NCI-H2107 (cell line): ENCODE measurements at regions not wholly inside any gene's neighbourhood (a gene's known extent, or its start where the extent isn't known, plus 50 kb on each side); places are given as distances from the start of the nearest gene placed in this dataset.
"Not testable (repeated sequence)": the region's sequence is repeated elsewhere in the genome, so short reads cannot be mapped to it uniquely, and the experiment has no call there.

ENCODE experiments used
- DNase-seq: peaks from one replicate; lab custom pipeline; 2025; lab: John Stamatoyannopoulos, UW

DNA sequence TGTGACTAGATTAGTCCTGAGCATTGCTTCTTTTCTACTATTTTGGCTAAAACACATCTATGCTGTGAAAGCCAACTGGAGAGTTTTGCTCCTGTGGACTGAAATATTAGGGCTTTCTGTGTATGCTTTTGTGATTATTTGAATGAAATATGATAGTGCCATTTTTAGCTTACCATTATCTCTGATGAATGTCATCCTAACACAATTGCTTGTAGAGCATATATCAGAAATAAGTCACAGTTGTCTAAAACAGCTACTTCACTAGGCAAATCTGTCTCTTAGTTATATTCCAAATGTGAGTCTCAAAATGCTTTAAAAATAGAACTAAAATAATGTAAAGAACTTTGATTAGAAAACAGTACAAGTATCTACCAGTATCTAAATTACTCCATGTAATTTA is 401.4 kb upstream of the PTCHD4 start:
- no peak for DNase-seq

DNA sequence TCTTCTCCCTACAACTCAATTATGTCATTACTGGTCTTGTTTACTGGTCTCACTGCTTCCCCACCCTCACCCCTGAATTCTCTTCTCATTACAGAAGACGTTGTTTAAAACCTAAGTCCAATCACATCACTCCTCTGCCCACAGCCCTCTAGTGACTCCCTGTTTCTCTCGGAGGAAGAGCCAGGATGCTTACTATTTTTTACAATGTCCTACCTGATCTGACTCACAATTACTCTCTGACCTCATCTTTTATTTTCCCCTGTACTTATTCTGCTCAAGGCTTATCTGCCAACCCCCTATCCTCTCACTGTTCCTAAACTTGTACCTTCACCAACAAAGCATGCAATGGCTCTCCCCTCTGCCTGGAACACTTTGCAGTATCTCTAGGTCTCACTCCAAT is 400.4 kb upstream of the PTCHD4 start:
- no peak for DNase-seq

DNA sequence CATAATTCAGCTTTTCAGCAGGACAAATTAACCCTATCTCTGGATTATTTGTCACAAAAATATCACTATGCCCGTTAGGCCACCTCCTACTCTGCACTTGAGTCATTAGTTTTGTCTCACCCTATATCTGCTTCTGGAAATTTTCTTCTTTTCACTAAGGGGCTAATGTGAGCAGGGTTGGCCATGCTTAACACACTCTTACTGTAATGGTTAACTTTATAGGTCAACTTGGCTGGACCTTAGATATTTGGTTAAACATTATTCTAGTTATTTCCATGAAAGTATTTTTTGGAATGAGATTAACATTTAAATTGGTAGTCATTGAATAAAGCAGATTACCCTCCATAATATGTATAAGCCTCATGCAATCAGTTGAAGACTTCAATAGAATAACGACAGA is 394.6 kb upstream of the PTCHD4 start:
- no peak for DNase-seq

DNA sequence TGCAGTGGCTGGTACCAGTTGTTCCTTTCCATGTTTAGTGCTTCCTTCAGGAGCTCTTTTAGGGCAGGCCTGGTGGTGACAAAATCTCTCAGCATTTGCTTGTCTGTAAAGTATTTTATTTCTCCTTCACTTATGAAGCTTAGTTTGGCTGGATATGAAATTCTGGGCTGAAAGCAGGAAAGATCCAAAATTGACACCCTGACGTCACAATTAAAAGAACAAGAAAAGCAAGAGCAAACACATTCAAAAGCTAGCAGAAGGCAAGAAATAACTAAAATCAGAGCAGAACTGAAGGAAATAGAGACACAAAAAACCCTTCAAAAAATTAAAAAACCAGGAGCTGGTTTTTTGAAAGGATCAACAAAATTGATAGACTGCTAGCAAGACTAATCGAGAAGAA is 382.4 kb upstream of the PTCHD4 start:
- not testable (repeated sequence) for DNase-seq

DNA sequence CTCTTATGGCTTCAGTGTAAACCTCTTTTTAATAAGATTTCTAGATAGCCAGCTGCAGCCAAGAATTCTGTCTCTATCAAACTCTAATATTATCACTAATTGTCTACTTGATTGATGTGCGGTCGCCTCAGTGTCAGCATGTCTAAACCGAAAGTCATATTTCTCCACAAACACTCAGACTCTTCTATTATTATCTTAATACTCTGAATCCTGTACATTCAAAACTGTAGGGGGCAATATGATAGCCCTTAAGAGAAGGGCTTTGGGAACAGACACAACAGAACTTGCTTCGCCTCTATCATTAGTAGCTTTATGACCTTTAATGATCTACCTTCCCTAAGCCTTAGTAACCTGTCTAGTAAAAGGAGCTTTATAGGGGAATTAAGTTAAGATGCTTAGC is 379.7 kb upstream of the PTCHD4 start:
- no peak for DNase-seq

DNA sequence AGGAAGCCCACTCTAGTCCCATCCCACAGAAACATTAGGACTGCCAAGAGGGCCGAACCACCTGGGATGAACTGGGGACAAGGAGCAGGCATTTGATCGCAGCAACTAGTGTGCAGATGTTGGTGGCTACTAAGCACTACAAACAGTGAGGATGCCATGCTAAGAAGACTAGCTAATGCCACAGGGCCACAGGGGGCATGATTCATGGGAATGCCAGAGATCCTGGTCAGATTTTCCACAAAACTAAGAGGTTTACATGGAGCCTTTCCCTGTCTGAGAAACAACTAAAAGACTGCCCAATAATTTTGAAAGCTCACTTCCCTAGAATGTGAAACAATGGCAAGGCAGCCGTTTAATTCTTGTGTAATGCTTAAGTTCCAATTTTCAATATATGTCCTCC is 375.9 kb upstream of the PTCHD4 start:
- no peak for DNase-seq

DNA sequence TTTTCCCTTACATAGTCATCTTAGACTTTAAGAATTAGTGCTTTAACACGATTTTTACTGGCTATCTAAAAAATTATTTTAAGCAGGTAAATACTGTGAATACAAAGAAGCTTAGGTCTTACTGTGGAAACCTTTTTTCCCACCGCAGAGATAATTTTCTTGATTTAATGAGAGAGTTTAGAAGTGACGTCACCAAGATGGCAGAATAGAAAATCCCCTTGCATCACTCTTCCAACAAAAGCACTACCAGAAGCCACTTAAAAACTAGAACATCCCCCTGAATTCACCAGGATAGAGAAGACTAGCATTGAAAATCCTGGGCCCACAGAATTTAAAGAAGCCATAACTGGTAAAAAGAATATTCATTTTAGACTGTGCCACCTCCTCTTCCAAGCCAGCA is 375.4 kb upstream of the PTCHD4 start:
- no peak for DNase-seq

DNA sequence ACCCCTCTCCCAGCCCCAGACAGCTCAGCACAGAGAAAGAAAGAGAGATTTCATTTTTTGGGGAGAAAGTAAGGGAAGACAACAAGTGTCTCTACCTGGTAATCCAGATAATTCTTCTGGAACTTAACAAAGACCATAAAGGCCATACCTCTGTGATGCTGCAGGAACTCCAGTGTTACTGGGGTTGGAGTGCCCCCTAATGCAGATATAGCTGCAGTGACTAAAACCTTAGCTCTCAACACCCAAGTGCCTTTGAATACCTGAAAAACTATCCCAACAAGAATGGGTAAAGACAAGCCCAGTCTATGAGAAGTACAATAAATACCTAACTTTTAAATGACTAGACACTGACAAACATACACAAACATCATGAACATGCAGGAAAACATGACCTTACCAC is 365.3 kb upstream of the PTCHD4 start:
- no peak for DNase-seq

DNA sequence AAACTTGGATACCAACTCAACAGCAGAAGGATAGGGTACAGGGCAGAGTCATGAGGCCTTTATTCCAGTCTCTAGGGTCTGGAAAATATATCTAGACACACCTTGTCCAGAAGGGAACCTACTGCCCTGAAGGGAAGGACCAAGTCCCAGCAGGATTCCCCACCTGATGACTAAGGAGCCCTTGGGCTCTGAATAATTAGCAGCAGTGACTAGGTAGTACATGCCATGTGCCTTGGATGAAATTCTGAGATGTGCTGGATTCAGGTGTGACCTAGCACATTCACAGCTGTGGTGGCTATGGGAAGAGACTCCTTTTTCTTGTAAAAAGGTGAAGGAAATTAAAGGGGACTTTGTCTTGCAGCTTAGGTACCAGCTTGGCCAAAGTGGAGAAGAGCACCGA is 364.3 kb upstream of the PTCHD4 start:
- DNase-seq: no peak

DNA sequence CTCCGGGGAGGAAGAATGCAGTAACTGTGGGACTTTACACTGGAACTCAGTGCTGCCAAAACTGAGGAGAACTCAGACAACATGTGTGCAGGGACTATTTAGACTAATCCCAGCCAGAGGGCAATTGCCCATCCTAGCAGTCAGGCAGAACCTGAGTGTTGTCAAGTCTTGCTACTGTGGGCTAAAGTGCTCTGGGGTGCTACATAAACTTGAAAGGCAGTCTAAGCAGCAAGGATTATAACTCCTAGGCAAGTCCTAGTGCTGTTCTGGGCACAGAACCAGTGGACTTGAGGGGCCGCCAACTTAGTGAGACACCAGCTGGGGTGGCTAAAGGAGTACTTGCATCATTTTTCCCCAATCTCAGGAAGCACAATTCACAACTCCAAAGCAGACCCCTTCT is 363.8 kb upstream of the PTCHD4 start:
- no peak for DNase-seq

DNA sequence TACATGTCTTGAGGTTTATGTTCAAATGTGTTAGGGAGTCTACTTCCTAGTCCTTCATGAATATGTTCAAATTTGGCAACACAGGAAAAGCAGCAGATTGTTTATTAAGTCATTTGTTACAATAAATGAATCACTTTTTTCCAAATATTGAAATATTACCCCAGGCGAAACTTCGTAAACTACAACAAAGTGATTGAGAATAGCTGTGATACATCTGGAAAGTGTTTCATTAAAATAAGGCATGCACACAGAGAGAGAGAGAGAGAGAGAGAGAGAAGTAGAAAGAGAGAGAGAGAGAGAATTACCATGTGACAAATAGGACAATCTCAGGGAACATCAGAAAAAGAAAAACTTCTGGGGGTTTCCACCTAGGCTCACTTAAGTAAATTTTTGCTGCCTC is 363.1 kb upstream of the PTCHD4 start:
- no peak for DNase-seq

DNA sequence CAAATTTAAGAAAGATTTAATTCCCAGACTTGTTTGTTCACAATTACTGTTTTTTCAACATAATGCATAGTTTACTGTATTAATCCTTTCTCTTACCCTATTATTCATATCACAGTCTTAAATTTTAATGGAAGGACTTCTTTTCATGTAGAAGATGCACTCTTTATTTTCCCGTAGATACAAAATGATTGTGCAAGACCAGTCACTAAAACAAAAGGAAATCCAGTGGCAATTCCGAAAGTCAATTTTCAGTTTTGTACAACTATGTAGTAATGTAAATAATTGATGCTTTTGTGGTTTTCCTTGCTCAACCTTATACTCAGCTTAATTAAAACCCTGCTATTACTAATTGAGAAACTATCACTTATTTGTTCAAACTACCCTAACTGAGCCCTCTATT is 361.5 kb upstream of the PTCHD4 start:
- DNase-seq: no peak

DNA sequence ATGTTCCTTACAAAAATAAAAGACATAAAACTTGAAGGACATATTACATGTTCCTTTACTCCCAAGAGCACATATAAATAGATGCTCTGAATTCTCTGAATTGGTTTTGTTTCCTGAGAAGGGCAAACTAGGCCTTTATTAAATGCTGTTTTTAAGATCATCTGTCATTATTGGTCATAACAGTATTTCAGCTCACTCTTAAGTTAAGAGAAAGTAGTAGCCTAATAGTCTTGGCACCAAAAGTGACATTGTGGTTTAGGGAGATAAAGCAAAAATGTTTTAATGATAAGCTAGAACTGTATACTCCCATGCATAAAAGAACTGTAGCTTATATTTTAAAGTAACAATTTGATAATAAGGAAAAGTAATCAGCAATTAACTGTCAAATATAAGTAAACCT is 361.1 kb upstream of the PTCHD4 start:
- DNase-seq: no peak

DNA sequence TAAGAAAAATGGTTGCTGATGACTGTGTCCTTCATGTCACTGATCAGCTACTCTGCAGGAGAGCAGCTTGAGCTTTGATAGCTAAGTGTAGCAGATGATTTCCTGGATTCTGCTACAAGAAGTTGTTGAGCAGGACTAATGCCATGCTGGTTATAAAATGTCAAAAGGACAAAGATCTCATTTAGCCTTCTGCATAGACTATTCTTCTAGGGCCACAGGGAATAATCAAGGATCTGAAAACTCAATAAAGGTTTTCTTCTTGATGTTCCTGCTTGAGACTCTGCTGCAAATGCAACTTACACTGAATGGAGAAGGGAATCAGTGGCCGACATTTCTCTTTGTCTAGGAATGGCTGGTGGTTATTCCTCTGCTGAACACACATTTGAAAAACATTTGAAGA is 360.3 kb upstream of the PTCHD4 start:
- no peak for DNase-seq

DNA sequence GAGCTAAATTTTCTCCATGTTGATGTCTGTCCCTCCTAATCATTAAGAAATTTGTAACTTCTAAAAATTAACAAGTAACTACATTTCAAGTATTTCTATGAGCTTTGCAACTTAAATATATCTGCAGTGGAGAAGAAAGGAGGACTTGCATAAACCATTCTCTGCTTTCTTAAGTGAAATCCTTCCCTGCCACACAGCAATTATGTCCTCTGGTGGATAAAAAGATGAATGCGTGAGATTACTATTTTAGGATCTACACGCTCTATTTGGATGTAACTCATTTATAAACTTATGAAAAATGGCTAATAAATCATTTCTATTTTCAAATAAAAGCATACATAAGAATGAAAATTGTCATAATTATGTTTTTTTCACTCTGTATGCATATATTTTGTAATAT is 338.0 kb upstream of the PTCHD4 start:
- no peak for DNase-seq

DNA sequence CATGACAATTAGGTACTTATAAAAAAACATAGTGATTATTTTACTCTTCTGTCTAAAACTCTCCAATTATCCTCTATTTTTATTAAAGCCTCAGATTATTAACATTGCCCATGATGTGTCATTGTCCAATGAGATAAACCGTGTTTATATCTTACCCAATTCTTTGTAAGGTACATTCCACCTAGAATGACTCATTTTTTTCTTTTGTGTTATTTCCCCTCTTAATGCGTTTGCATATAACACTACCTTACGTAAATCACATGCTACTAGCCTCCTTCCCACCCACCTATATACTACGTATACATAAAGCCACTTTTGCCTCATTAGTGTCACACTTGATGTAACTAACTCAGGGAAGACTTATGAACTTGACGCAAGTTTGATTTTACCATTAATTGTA is 336.3 kb upstream of the PTCHD4 start:
- DNase-seq: no peak

DNA sequence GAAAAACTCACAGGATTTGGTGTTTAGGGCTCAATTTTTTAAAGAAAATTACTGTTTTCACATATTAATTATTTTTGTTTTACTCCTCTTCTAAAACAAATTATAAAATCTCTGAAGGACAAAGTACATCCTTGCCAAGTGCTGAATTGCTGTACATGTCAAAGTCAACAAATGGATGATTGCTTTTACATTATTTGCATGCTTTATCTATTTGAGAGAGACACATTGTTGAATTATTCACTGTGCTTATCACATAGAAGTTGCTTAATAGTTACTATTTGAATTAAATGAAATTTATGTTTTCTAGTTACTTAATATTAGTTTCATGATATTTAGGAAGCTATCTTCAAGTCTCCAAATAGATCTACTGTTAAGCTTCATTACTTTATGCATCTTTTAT is 318.6 kb upstream of the PTCHD4 start:
- DNase-seq: no peak

DNA sequence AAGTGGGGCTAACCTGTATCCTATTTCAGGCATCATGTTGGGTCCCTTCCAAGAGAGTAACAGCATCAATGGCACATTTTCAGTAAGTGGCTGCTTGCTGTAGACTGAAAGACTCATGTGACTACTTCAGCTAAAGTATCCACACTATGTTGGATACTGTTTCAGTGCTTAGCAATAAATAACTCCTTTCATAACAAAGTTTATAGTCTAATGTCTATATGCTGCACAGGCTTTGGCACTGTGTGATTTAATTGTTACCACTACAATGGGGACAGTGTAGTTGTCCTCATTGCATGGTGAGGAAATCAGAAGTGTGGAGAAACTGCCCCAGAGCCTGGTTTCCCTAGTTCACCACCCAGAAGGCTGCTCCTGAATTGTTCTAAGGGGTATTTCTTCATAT is 318.0 kb upstream of the PTCHD4 start:
- DNase-seq: no peak

DNA sequence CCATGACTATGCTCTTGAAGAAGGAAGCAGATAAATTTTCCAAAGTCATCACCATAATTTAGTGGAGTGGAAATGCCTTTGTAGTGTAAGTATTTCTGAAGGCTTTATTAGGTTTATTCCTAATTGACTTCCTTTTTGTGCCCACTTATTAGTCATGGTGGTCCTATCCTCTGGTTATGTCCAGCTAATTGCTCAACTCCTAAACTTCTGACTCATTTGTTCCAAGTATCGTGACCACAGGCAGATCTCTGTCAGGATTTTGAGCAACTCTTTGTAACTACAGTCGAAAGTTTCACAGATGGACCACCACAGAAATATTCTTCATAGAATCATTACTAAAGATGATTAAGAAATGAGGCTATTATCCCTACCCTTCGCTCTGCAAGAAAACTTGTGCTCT is 315.6 kb upstream of the PTCHD4 start:
- no peak for DNase-seq

DNA sequence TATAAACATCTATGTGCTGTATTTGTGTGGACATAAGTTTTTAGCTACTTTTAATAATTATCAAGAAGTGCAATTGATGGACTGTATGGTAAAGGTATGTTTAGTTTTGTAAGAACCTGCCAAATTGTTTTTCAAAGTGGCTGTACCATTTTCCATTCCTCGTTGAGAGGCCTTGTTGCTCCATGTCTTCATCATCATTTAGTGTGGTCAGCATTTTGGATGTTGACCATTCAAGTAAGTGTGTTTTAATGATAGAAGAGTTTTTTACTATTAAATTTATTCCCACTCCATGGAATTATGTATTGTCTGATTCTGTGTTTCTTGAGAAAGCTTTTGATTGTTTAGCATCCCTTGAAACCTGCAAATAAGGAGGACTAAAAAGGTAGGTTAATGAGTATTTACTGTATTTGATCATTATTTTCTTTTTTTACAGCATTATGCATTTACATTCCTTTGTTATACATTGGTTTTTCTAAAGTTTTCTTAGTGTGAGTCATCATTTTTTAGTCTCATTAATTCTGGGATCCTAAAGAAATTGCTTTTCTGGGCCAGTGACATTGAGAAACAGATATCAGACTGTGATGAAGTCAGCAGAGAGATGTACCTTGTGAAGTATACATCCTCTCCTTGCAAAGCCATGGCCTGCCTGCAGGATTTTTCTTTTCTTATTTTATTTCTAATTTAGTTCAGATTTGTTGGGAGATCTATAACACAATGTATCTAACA is 312.8 kb upstream of the PTCHD4 start:
- no peak for DNase-seq

DNA sequence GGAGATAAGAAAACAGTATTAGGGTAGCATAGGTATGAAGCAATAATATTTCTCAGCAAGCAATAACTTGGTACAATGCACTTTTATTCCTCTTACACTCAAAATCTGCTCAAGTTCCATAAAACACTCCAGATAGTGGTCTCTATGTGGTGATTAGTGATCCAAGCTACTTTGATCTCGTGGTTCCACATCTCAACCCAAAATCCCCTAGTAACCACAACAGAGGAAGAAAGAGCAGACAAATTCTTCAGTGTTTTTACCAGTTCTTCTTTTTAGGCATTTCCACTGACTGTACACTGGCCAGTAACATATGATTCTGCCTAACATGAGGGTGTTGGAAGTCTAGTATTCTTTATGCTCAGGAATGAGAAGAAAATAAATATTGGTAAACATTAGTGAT is 309.0 kb upstream of the PTCHD4 start:
- no peak for DNase-seq

DNA sequence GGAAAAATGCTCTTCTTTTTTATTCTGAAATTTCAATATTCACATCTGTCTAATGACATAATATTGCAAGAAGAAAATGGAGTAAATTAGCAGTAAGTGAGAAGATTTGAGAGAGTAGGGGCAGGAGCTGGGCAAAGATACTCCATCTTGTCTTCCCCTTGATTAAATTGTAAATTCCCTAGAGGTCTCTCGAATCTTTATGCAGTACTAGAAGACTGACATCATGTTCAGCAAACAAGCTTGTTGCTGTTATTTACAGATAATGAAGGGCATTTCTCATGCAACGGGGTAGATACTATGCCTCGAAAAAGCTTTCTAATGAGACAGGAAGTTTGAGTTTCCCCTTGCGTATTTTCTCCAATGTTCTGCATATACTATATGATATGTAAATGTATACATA is 306.9 kb upstream of the PTCHD4 start:
- DNase-seq: no peak

DNA sequence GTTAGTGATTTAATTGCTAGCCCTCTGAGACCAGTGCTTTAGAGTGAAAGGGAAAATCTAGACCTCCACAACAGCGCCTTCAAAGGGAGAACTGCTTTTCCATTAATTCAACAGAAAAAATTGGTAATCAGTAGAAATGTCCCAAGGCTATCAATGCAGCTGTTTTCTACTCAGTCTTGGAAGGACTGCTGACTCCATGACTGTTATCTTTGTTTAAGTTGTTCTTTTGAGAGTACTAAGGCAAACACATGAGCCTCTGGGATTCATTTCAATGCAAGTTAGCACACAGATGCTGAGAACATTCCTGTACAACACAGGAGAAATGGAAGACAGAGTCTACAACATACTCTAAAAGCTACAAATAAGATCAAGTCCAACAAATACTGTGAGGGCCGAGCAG is 301.7 kb upstream of the PTCHD4 start:
- no peak for DNase-seq

DNA sequence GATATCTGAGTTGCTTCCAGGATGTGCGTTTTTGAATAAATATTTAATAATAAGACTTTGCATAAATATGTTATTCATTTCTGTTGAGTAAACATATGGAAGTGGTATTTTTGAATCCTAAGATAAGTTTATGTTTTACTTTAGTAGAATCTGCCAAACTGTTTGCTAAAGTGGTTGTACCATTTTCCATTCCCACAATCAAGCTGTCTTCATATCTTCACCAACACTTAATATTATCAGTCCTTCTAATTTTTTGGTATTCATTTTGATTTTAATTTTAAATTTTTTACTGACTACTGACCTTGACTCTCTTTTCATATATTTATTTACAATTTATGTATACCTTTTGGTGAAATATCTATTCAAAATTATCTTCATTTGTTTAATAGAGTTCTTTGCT is 293.9 kb upstream of the PTCHD4 start:
- DNase-seq: no peak

DNA sequence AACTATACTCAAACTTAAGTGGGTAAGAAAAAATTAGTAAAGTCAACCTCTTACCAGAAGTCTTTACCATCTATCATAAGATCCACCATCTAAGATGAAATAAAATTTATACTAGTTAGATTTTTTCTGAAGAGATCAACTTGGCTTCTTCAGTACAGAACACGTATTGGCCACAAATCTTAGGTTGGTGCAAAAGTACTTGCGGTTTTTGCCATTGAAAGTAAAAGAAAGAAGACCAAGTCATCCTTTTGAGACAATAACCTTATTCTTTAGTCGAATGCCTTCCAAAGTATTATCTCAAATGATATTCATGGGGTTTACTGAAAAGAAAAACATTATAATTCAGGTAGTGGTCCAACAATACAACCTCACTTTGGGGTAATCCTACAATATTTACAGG is 292.6 kb upstream of the PTCHD4 start:
- no peak for DNase-seq
